Transverse colon (tissue), 1 donor: ENCODE measurements at regions not wholly inside any gene's neighbourhood (a gene's known extent, or its start where the extent isn't known, plus 50 kb on each side); places are given as distances from the start of the nearest gene placed in this dataset.

ENCODE experiments used
- EP300 ChIP-seq: sonication (generic); formaldehyde crosslinking; IDR thresholded peaks from one replicate; pipeline ENCODE4 v1.6.1; 2017; ENCODE audit warnings: antibody characterized with exemption, low read depth
- POLR2A ChIP-seq: fragments of 450-650 bp; IDR thresholded peaks from one replicate; pipeline ENCODE4 v1.6.1; 2016; ENCODE audit warnings: antibody characterized with exemption, mild to moderate bottlenecking, moderate library complexity

DNA sequence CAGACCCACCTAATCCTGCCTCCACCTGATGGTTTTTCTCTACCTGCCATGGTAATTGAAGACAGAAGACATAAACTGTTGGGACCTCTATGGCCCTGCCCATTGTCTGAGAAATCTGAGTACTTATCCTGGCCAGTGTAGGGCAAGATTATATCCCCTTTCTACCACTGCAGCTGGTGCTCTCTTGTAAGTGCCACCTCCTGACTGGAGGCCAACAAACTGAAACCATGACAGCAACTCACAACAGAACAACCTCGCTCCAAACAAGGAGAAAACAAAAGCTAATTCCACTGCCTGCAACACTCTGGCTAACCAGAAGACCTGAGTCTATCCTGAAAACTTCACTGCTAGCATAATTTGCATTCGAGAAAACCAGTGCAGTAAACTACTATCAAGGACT, 82.9 kb downstream of the CLDN1 start:
- no peak for TF ChIP-seq POLR2A
- no peak for TF ChIP-seq EP300
